Activated CD4-positive, alpha-beta T cell treated with anti-CD3 and anti-CD28 coated beads, Interleukin-2, amount 50 U/mL, for 24 hours (primary cell): ENCODE measurements at regions not wholly inside any gene's neighbourhood (a gene's known extent, or its start where the extent isn't known, plus 50 kb on each side); places are given as distances from the start of the nearest gene placed in this dataset.
A peak's percentile ranks its signal among the peaks of the same experiment; 100 is the strongest.

Experiments
- DNase-seq, 2 donors: peaks; one replicate each; pipeline ENCODE4 v3.0.0-alpha.2; 2020; ENCODE audit warnings: low read depth in 1 of 2, low spot score in 1 of 2

GRCh38 chr4:18077808-18078207 is 56.3 kb upstream of the LCORL start:
- DNase-seq: no peak

- DNase-seq: peak in 1 of 2 donors; percentile 4
Observed at GRCh38 chr4:18075823-18076433, 54.4 kb upstream of the LCORL start.

GRCh38 chr4:18071894-18072293 is 50.3 kb upstream of the LCORL start:
- DNase-seq: no peak
